ENCODE measurements at regions not wholly inside any gene's neighbourhood (a gene's known extent, or its start where the extent isn't known, plus 50 kb on each side); places are given as distances from the start of the nearest gene placed in this dataset.
"Not testable (repeated sequence)": the region's sequence is repeated elsewhere in the genome, so short reads cannot be mapped to it uniquely, and the experiment has no call there.

DNA sequence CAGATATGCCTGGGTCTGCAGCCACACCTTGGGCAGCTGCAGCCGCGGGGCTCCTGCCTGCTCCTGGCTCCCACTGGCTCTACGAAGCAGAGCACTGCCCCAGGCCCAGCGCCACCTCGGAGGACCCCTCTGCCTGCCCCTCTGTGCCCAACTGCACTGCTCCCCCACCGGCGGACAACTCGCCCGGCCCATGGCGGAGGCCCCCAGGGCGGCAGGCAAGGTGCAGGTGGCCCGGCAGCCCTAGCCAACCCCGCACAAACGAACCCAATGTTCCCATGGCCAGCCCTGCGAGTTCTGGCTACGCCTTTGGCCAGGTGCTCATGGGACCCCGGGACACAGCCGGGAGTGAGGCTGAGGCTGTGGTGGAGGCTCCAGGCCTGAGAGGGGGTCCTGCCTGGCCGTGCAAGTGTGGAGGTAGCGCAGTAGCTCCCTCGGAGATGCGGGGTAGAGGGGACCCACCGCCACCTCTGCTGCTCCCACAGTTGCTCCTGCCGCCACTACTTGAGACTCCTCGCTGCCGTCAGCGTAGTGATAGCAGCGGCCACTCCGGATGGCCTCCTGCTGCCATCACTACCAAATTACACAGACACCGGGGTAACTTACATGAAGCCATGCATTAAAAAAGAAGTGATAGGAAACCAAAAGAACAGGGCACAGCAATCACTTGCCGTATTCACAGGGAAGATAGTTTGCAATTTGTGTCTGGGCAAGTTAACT, 97.3 kb upstream of the SP4 start:
- no peak for FAIRE-seq

GRCh38 chr7:21334906-21335305, 93.0 kb upstream of the SP4 start:
- FAIRE-seq, result no peak

GRCh38 chr7:21336743-21337142, 91.1 kb upstream of the SP4 start:
- FAIRE-seq, result no peak

DNA sequence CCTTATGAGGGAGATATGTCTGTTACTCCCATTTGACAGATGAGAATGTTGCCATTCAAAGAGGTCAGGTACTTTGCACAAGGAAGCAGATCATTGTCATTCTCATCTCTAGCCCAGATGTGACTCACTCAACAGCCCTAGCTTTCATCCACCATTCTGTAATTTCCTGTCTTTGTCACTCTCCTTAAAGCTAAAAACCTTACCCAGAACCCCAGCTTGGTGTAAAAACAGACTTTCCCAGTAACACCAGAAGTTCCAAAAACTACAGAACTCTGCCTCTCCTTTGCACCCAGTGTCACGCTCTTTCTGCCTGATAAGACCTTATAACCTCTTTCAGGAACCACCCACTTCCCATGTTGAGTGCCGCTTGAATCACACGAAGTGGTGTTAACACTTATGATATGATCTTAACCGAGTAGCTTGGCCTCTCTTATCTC, 89.1 kb upstream of the SP4 start:
- no peak for FAIRE-seq

DNA sequence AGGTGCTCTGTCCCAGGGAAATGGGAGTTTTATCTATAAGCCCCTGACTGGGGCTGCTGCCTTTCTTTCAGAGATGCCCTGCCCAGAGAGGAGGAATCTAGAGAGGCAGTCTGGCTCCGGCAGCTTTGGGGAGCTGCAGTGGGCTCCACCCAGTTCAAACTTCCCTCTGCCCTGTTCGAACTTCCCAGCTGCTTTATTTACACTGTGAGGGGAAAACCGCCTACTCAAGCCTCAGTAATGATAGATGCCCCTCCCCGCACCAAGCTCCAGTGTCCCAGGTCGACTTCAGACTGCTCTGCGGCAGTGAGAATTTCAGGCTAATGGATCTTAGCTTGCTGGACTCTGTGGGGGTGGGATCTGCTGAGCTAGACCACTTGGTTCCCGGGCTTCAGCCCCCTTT, 83.0 kb upstream of the SP4 start:
- not testable (repeated sequence) for FAIRE-seq

DNA sequence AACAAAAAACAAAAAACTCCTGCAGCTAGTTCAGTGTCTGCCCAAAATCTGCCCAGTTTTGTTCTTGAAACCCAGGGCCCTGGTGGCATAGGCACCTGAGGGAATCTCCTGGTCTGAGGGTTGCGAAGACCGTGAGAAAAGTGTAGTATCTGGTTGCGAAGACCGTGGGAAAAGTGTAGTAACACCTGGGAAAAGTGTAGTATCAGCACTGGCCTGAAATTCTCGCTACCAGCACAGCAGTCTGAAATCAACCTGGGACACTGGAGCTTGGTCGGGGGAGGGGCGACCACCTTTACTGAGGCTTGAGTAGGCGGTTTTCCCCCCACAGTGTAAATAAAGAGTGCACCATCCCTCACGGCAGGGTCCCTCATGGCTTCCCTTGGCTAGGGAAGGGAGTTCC, 82.5 kb upstream of the SP4 start:
- no peak for FAIRE-seq

- FAIRE-seq, result no peak
Measured at GRCh38 chr7:21346297-21346696, 81.6 kb upstream of the SP4 start.

GRCh38 chr7:21352540-21353387, 75.1 kb upstream of the SP4 start:
- no peak for FAIRE-seq

- FAIRE-seq, result no peak
Measured at GRCh38 chr7:21353388-21353780, 74.5 kb upstream of the SP4 start.

DNA sequence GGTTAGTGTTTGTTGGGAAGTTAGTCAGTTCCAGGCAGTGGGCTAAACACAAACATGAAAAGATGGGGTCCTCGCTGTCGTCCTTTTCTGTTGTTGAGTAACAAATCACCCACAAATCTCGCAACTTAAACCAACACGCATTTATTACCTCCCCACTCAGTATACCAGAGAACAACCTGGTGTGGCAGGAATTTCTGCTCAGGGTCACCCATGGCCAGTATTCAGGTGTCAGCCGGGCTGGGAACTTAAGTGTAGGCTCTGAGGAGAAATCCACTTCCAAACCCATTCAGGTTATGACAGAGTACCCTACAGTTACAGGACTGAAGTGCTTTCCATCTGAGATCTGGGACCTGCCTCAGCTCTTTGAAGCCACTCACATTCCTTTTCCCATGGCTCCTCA, 73.6 kb upstream of the SP4 start:
- FAIRE-seq, result no peak

DNA sequence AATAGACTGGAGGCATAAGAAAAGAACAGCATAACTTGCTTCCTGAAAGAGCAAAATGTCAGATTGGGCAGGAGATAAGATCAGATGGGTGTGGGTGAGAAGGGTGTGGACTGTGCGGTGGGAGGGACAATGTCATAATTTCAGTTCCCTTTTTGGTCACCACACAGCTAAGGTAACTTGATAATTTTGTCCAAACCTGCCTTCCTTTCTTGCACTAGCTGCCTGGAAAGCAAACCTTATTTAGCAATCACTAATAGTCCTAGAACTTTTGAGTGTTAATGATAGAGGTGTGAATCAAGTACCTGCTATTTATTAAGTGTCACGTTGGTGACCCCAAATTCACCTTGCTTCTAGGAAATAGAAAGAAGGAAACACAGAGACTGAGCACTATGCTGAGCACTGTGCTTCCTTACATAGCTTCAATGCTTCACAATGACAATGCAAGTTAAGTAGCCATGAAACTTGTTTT, 72.4 kb upstream of the SP4 start:
- FAIRE-seq, result no peak

GRCh38 chr7:21356616-21357015, 71.3 kb upstream of the SP4 start:
- no peak for FAIRE-seq

DNA sequence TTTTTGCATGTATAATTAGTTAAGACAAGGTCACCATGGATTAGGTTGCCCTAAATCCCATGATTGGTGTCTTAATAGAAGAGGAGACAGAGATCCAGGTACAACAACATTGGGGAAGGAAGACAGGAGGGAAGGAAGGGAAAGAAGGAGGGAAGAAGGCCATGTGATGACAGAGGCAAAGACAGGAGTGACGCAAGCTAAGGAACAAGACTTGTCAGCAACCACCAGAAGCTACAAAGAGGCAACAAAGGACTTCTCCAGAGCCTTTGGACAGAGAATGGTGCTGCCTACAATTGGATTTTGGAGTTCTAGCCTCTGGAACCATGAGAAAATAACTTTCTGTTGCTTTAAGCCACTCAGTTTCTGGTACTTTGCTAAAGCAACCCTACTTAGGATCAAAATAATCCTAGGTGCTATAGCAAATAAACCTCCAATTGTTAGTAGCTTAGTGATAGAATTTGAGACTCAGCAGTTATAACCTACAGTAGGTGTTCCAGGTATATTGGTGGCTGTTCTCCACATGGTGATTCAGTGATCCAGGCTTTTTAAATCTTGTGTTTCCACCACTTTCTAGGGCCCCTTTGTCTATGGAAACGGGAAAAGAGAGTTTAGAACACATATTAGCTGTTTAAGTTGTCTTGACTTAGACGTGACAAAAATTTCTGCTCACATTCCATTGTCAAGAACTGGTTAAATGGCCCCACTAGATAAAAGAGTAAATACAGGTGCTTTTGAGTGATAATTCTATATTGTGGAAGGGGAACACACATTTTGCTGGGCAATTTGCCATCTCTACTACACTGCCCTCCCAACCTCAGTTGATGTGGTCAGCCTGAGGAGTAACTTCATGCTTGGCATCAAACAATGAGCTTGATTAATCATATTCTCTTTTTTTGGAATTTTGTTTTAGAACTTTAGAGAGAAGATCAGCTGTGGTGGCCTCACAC, 70.5 kb upstream of the SP4 start:
- FAIRE-seq, result no peak

DNA sequence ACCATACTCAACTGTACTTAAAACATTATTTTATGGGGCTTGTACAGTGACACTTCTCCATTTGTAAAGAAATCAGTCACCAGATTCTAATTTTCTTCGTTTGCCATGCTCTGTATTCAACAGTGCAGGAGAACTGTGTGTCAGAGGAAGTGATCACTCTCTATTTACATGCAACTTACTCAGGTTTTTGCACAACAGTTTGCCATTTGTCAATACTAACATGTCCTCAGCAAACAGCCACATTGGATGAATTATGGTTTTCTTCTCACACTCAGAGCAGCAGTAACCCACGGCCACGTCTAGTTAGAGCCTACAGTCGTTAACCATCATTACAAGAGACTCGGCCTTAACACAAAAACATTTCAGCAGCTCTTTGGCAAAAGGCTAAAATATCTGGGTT, 69.2 kb upstream of the SP4 start:
- no peak for FAIRE-seq

DNA sequence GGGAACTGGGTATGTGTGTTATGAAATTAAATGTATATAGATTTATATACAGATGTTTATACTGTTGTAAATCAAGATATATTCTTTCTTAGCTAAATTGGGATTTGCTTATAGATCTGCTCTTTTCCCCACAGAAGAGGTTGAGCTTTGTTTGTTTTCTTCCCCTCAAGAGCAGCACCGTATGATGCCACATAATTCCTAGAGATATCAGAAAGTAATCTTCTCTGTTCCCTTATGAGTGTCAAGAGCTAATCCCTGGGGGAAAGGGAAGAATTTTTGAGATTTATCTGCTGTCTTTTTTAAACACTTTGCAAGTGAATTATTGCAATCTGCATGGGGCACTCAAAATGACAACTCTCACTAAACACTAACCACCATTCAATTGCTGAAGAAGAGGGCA, 68.7 kb upstream of the SP4 start:
- no peak for FAIRE-seq

DNA sequence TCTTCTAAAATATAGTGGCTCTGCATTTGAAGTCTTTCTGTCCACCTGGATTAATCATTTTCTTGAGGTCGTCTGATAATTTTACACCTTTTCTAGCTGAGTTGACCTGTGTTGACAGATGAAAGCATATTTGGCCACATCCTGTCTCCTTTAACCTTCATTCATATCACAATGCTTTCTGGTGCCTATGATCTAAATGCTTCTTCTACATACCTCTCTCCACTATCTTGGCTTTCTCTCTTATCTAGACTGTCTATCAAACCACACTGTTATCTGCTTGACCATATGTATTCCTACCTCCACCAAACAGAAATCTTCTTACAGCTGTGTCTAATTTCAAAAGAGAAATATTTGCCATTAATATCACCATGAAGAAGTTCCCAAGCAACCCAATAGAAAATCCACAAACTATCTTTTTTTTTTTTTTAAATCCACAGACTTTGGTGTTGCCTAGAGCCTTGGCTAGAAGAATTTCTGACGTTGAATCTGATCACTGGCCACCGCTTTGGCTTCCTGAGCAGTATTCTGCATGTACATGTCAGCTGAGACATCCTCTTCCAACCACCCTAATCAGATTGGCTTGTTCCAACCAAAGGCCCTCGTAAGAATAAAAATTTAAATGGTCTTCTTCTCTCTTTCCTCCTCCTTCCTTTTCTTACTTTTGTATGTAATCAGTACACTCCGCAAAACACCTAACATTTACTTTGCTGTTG, 66.3 kb upstream of the SP4 start:
- FAIRE-seq, result no peak

- FAIRE-seq, result no peak
Measured at GRCh38 chr7:21364801-21365271, 63.0 kb upstream of the SP4 start.

- no peak for FAIRE-seq
Measured at GRCh38 chr7:21365866-21366624, 61.8 kb upstream of the SP4 start.

DNA sequence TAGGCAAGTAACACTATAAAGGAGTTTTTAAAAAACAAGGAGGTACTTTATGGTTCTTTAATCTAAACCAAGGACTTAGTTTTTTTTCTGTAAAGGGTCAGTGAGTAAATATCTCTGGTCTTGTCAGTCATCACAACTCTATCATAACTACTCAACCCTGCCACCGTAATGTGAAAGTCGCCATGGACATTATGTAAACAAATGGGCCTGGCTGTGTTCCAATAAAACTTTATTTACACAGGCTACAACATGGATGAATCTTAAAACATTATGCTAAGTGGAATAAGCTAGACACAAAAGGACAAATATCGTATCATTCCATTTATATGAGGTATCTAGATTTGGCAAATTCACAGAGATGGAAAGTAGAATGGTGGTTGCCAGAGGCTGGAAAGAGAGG, 60.8 kb upstream of the SP4 start:
- FAIRE-seq, result no peak

- no peak for FAIRE-seq
Measured at GRCh38 chr7:21367537-21367936, 60.3 kb upstream of the SP4 start.

DNA sequence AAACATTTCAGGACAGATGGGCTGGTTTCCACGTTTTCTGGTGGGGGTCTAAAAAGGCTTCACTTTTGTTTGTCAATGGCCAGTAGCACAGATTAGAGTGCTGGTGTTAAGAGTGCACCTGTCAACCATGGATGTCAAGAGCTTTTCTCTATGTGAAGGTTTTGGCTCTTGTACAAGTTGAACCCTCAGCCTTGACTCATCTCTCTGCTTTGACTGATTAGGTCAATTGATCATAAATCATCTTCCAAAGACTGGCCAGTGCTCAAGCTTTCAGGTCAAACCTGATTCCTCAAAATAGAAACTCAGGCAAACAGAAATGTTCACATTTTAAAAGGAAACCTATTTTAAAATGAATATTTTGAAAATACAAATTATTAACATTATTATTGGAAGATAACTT, 59.6 kb upstream of the SP4 start:
- no peak for FAIRE-seq

All from endometrium (tissue), 2 donors.